ENCODE measurements at regions not wholly inside any gene's neighbourhood (a gene's known extent, or its start where the extent isn't known, plus 50 kb on each side); places are given as distances from the start of the nearest gene placed in this dataset.
A peak's percentile ranks its signal among the peaks of the same experiment; 100 is the strongest.

GRCh38 chr6:22827760-22828159, 258.4 kb downstream of the HDGFL1 start:
- TF ChIP-seq CTCF (conservative IDR thresholded peaks at IDR 0.05; ENCODE audit: low read depth, low read length), result no peak
- no peak overlapping the region for H3K4me3 ChIP-seq (ENCODE audit: low read depth, low read length)
- DNase-seq (ENCODE audit: low read depth), result peak; percentile 65

DNA sequence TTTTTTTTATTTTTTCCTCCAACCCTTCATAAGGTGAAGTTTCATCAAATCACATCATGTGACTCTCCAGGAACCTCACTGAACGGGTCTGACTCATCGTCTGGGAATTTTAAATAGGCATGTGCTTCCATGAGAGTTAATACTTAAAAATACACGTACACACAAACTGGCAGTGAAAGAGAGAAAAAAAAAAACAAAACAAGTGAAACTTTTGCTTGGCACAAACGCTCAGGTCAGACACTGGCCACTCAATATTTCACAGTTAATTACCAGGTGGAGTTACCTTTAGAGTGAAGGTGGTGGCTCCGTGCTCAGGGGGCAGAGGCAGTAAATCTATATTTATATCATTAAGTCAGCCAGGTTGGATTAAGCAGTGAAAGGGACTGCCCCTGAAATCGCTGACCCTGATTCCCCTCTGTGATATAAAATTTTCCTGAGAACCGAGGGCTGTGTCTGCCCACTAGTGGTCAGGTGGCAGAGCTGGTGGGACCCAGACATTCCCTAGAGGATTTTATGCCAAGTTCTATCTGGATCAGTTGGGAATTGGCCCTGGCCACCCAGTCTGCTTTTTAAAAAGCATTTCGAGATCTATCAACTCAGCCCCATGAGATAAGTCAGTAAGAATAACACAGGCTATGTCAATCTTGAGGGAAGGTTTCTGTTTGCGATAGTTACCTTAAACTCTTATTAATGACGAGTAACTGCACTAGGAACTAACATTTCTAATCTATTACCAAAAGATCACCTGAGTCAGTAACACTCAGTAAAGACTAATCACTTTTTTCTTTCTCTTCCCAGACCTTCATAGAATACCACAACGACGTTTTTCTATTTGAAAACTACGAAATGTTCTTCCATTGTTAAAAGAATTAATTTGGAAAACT, 259.1 kb downstream of the HDGFL1 start:
- DNase-seq (ENCODE audit: low read depth), result peak; percentile 99
- TF ChIP-seq CTCF (conservative IDR thresholded peaks at IDR 0.05; ENCODE audit: low read depth, low read length), result peak; percentile 73
- peak overlapping the region; percentile 22 for H3K4me3 ChIP-seq (ENCODE audit: low read depth, low read length)

GRCh38 chr6:22829070-22829469, 259.7 kb downstream of the HDGFL1 start:
- no peak overlapping the region for H3K4me3 ChIP-seq (ENCODE audit: low read depth, low read length)
- no peak for DNase-seq (ENCODE audit: low read depth)
- TF ChIP-seq CTCF (conservative IDR thresholded peaks at IDR 0.05; ENCODE audit: low read depth, low read length), result no peak

- no peak overlapping the region for H3K4me3 ChIP-seq (ENCODE audit: low read depth, low read length)
- DNase-seq (ENCODE audit: low read depth), result no peak
- no peak for TF ChIP-seq CTCF (conservative IDR thresholded peaks at IDR 0.05; ENCODE audit: low read depth, low read length)
These were observed 261.1 kb downstream of the HDGFL1 start for GRCh38 chr6:22830463-22830862.

DNA sequence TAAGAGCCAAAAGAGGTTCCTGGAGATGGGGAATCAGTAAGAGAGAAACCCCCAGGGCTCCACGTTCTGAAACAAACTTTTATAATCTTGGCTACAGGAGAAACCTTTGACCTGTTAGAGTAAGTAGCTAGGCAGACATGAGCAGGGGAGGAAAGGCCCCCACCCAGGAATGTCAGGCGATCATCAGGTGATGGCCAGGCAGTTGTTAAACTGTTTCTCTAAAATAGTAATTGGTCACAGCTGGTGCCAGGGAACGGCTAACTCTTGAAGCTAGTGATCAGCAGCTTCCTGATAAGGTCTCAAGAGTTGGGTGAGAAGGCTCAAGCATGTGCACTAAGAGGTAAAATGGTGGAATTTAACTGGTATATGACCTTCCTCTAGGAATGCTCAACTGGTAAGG, 263.8 kb downstream of the HDGFL1 start:
- DNase-seq (ENCODE audit: low read depth), result no peak
- no peak overlapping the region for H3K4me3 ChIP-seq (ENCODE audit: low read depth, low read length)
- TF ChIP-seq CTCF (conservative IDR thresholded peaks at IDR 0.05; ENCODE audit: low read depth, low read length), result no peak

DNA sequence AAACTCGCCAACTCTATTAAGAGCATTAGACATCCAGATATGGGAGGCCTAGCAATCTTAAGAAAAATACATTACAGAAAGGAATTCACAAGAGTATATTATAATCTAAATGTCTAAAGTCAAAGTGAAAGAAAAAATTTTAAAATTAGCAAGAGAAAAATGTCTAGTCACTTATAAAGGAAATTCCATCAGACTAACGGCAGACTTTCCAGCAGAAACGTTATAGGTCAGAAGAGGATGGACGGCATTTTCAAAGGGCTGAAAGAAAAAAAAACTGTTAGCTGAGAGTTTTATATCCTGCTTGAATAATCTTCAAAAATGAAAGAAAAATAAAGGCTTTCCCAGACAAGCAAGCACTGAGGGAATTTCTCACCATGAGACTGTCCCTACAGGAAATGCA, 269.0 kb downstream of the HDGFL1 start:
- TF ChIP-seq CTCF (conservative IDR thresholded peaks at IDR 0.05; ENCODE audit: low read depth, low read length), result no peak
- DNase-seq (ENCODE audit: low read depth), result peak; percentile 26
- H3K4me3 ChIP-seq (ENCODE audit: low read depth, low read length), result no peak overlapping the region

GRCh38 chr6:22845467-22845866, 276.1 kb downstream of the HDGFL1 start:
- no peak for TF ChIP-seq CTCF (conservative IDR thresholded peaks at IDR 0.05; ENCODE audit: low read depth, low read length)
- DNase-seq (ENCODE audit: low read depth), result no peak
- no peak overlapping the region for H3K4me3 ChIP-seq (ENCODE audit: low read depth, low read length)
